ENCODE measurements at regions not wholly inside any gene's neighbourhood (a gene's known extent, or its start where the extent isn't known, plus 50 kb on each side); places are given as distances from the start of the nearest gene placed in this dataset.
"Not testable (repeated sequence)": the region's sequence is repeated elsewhere in the genome, so short reads cannot be mapped to it uniquely, and the experiment has no call there.

DNA sequence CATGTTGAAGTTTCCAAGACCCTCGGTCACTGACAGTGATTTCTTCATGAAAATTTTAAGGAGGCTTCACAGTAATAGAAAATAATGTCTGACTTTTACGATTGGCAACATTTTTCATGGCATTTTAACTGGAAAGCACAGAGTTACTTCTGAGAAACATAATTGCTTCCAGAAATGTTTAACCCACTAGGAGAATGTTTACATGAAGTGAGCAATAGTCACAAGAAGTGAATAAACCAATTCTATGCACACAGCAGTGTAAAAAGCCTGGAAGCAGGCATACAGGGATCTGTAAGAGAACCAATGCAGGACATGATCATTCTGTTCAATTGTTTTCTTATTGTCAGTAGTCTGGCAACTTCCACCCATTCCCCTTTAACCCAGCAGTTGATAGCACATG lies 316.2 kb upstream of the CXADR start:
- no peaks in the 10 kb centered on the region for H3K36me3 Mint-ChIP-seq
- H3K27ac Mint-ChIP-seq, result no peak overlapping the region
- Histone ChIP-seq H3K4me1 (ENCODE audit: control insufficient read depth in 1 of 2, extremely low read depth in 1 of 2, insufficient read depth in 2 of 2, low read length in 2 of 2) (no peaks in the 10 kb centered on the region), H3K4me3 (ENCODE audit: control insufficient read depth in 1 of 2, extremely low read depth in 1 of 2, low read length in 1 of 2) (no peak overlapping the region), H3K9me3 (no peaks in the 10 kb centered on the region), H3K36me3 (ENCODE audit: control insufficient read depth in 2 of 2, extremely low read depth in 1 of 2, insufficient read depth in 1 of 2, low read length in 1 of 2) (no peaks in the 10 kb centered on the region), H3K27ac (ENCODE audit: low read length) (no peak overlapping the region), H3K27me3 (replicated peaks in 1 of 2; ENCODE audit: control insufficient read depth in 2 of 2, extremely low read depth in 1 of 2, insufficient read depth in 2 of 2, low read length in 1 of 2) (no peaks in the 10 kb centered on the region)
- ATAC-seq (replicated peaks in 1 of 4), result no peak
- H3K4me1 Mint-ChIP-seq, result no peaks in the 10 kb centered on the region
- H3K9me3 Mint-ChIP-seq, result peaks cover 13 to 20% (median 14%) of the 10 kb centered on the region in 3 donors
- 86% methylated on average over 1 of the region's 2 CpGs for WGBS (ENCODE audit: insufficient coverage)
- H3K27me3 Mint-ChIP-seq, result no peaks in the 10 kb centered on the region
- H3K4me3 Mint-ChIP-seq, result no peak overlapping the region
- ChIA-PET POLR2A (no interaction called here), CTCF (no interaction called here)
- no peak for DNase-seq

DNA sequence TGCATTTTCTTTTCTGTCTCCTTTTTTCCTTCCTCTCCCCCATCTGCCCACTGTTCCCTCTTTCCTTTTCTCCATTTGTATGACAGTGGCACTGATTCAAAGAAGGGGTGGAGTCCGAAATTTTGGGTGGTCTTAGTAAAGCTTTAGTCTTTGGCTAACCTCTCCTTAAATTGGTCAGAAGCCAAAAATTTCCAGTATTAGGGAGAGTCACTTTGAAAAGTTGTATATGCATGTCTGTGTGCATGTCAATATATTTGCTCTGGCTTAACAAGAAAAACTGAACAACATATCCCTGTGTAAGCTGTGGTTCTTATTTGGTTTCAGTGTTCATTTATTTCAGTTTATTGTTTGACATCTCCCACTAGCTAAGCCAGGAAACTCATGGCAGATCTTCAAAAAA lies 314.8 kb upstream of the CXADR start:
- Histone ChIP-seq H3K36me3 (ENCODE audit: control insufficient read depth in 2 of 2, extremely low read depth in 1 of 2, insufficient read depth in 1 of 2, low read length in 1 of 2) (no peaks in the 10 kb centered on the region), H3K9me3 (no peaks in the 10 kb centered on the region), H3K4me3 (ENCODE audit: control insufficient read depth in 1 of 2, extremely low read depth in 1 of 2, low read length in 1 of 2) (no peak overlapping the region), H3K27me3 (replicated peaks in 1 of 2; ENCODE audit: control insufficient read depth in 2 of 2, extremely low read depth in 1 of 2, insufficient read depth in 2 of 2, low read length in 1 of 2) (no peaks in the 10 kb centered on the region), H3K27ac (ENCODE audit: low read length) (no peak overlapping the region), H3K4me1 (ENCODE audit: control insufficient read depth in 1 of 2, extremely low read depth in 1 of 2, insufficient read depth in 2 of 2, low read length in 2 of 2) (no peaks in the 10 kb centered on the region)
- no CpG with 5 or more reads among the region's 1 CpG for WGBS (ENCODE audit: insufficient coverage)
- CTCF ChIA-PET, result no interaction called here
- Mint-ChIP-seq H3K9me3 (peaks cover 13 to 17% (median 17%) of the 10 kb centered on the region in 3 donors), H3K36me3 (no peaks in the 10 kb centered on the region), H3K4me3 (no peak overlapping the region), H3K27ac (no peak overlapping the region), H3K27me3 (no peaks in the 10 kb centered on the region), H3K4me1 (no peaks in the 10 kb centered on the region)
- ATAC-seq (replicated peaks in 1 of 4), result no peak
- DNase-seq, result no peak
- POLR2A ChIA-PET, result no interaction called here

DNA sequence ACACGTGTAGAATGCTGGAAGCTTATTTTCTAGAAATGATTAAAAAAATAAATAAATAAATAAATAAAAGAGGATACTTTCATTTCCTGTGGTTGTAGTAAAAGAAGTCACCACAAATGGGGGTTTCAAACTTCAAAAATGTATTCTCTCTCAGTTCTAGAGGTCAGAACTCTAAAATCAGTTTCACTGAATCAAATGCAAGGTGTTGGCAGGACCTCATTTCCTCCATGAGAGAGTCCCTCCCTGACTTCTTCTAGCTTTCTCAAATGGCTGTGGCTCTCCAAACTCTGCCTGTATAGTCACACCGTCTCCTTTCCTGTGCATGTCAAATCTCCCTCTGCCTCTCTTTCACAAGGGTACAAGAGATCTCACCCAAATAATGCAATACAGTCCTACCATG lies 312.6 kb upstream of the CXADR start:
- CTCF ChIA-PET, result interaction anchor here in 1 of 2 donors (0.6 kb wide), 1 partner anchor 61 kb away, joined by 5 read pairs; no protein-coding TSS in a partner anchor
- no peaks in the 10 kb centered on the region for H3K9me3 ChIP-seq
- H3K27ac ChIP-seq (ENCODE audit: low read length), result no peak overlapping the region
- H3K4me3 ChIP-seq (ENCODE audit: control insufficient read depth in 1 of 2, extremely low read depth in 1 of 2, low read length in 1 of 2), result no peak overlapping the region
- no peaks in the 10 kb centered on the region for H3K27me3 ChIP-seq (replicated peaks in 1 of 2; ENCODE audit: control insufficient read depth in 2 of 2, extremely low read depth in 1 of 2, insufficient read depth in 2 of 2, low read length in 1 of 2)
- DNase-seq (no peak), ATAC-seq (replicated peaks in 1 of 4) (no peak)
- POLR2A ChIA-PET, result no interaction called here
- H3K4me1 Mint-ChIP-seq, result no peaks in the 10 kb centered on the region
- no peaks in the 10 kb centered on the region for H3K36me3 ChIP-seq (ENCODE audit: control insufficient read depth in 2 of 2, extremely low read depth in 1 of 2, insufficient read depth in 1 of 2, low read length in 1 of 2)
- peaks cover 0 to 23% (median 7%) of the 10 kb centered on the region in 3 donors for H3K9me3 Mint-ChIP-seq
- H3K36me3 Mint-ChIP-seq, result no peaks in the 10 kb centered on the region
- no peaks in the 10 kb centered on the region for H3K27me3 Mint-ChIP-seq
- no peak overlapping the region for H3K27ac Mint-ChIP-seq
- no peaks in the 10 kb centered on the region for H3K4me1 ChIP-seq (ENCODE audit: control insufficient read depth in 1 of 2, extremely low read depth in 1 of 2, insufficient read depth in 2 of 2, low read length in 2 of 2)
- no peak overlapping the region for H3K4me3 Mint-ChIP-seq
- WGBS (ENCODE audit: insufficient coverage), result 100% methylated on average over 1 of the region's 2 CpGs

DNA sequence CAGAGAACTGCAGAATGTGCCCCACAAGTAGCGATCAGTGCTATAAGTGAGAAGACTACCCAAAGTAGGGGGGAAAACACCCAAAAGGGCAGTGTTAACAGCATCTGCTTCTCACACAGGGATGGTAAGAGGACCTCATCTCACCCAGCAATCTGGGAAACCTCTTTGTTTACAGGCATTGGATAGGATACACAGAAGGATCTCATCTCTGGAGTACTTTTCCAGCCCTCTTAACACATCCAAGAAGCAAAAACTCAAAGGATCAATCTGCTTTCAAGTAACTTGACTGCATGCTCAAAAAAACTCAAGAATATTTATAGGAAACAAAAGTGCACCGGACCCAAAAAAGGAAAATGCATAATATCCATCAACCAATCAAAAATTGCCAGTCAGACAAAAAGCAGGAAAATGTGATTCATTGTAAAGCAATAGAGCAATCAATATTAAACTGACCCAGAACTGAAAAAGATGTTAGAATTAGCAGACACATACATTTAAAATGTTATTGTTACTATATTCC lies 311.0 kb upstream of the CXADR start:
- CTCF ChIA-PET, result no interaction called here
- H3K4me3 Mint-ChIP-seq, result no peak overlapping the region
- H3K27me3 Mint-ChIP-seq, result no peaks in the 10 kb centered on the region
- Histone ChIP-seq H3K27me3 (replicated peaks in 1 of 2; ENCODE audit: control insufficient read depth in 2 of 2, extremely low read depth in 1 of 2, insufficient read depth in 2 of 2, low read length in 1 of 2) (no peaks in the 10 kb centered on the region), H3K4me1 (ENCODE audit: control insufficient read depth in 1 of 2, extremely low read depth in 1 of 2, insufficient read depth in 2 of 2, low read length in 2 of 2) (no peaks in the 10 kb centered on the region), H3K27ac (ENCODE audit: low read length) (no peak overlapping the region), H3K36me3 (ENCODE audit: control insufficient read depth in 2 of 2, extremely low read depth in 1 of 2, insufficient read depth in 1 of 2, low read length in 1 of 2) (no peaks in the 10 kb centered on the region), H3K9me3 (no peaks in the 10 kb centered on the region), H3K4me3 (ENCODE audit: control insufficient read depth in 1 of 2, extremely low read depth in 1 of 2, low read length in 1 of 2) (no peak overlapping the region)
- DNase-seq (no peak), ATAC-seq (replicated peaks in 1 of 4) (no peak)
- no peak overlapping the region for H3K27ac Mint-ChIP-seq
- WGBS (ENCODE audit: insufficient coverage), result 100% methylated on average over 1 of the region's 2 CpGs
- POLR2A ChIA-PET, result no interaction called here
- no peaks in the 10 kb centered on the region for H3K36me3 Mint-ChIP-seq
- no peaks in the 10 kb centered on the region for H3K4me1 Mint-ChIP-seq
- H3K9me3 Mint-ChIP-seq, result peaks cover 0 to 21% (median 8%) of the 10 kb centered on the region in 3 donors

DNA sequence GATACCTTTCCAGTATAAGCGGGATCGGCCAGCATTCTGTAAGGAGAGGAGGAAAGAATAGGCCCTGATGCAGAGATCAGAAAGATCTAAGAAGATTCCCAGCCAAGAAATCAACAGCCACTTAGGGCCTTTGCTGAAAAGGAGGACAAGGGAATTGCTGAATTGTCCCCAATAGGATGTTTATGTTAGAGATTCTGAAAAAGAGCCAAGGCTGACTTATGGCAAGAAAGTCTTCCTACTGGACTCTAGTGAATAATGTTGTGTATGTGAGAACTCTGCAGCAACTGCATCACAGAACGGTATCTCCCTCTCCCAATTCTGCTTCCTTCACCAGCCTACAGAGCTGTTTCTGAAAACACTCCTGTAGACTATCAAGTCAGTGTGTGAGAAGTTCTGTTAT lies 298.0 kb upstream of the CXADR start:
- H3K9me3 ChIP-seq, result no peaks in the 10 kb centered on the region
- H3K27me3 ChIP-seq (replicated peaks in 1 of 2; ENCODE audit: control insufficient read depth in 2 of 2, extremely low read depth in 1 of 2, insufficient read depth in 2 of 2, low read length in 1 of 2), result no peaks in the 10 kb centered on the region
- DNase-seq (no peak), ATAC-seq (replicated peaks in 1 of 4) (no peak)
- Mint-ChIP-seq H3K4me3 (no peak overlapping the region), H3K9me3 (peaks cover 8 to 16% (median 10%) of the 10 kb centered on the region in 3 donors), H3K4me1 (no peaks in the 10 kb centered on the region), H3K27me3 (no peaks in the 10 kb centered on the region), H3K27ac (no peak overlapping the region), H3K36me3 (no peaks in the 10 kb centered on the region)
- no CpG with 5 or more reads among the region's 3 CpGs for WGBS (ENCODE audit: insufficient coverage)
- H3K4me1 ChIP-seq (ENCODE audit: control insufficient read depth in 1 of 2, extremely low read depth in 1 of 2, insufficient read depth in 2 of 2, low read length in 2 of 2), result no peaks in the 10 kb centered on the region
- POLR2A ChIA-PET, result no interaction called here
- no peaks in the 10 kb centered on the region for H3K36me3 ChIP-seq (ENCODE audit: control insufficient read depth in 2 of 2, extremely low read depth in 1 of 2, insufficient read depth in 1 of 2, low read length in 1 of 2)
- H3K27ac ChIP-seq (ENCODE audit: low read length), result no peak overlapping the region
- CTCF ChIA-PET, result no interaction called here
- no peak overlapping the region for H3K4me3 ChIP-seq (ENCODE audit: control insufficient read depth in 1 of 2, extremely low read depth in 1 of 2, low read length in 1 of 2)

DNA sequence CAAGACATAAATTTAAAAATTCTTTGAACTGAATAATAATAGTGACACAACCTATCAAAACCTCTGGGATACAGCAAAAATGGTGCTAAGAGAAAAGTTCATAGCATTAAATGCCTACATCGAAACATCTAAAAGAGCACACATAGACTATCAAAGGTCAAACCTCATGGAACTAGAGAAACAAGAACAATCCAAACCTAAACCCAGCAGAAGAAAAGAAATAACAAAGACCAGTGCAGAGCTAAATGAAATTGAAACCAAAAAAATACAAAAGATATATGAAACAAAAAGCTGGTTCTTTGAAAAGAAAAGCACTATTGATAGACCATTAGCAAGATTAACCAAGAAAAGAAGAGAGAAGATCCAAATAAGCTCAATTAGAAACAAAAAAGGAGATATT lies 293.8 kb upstream of the CXADR start:
- ATAC-seq (replicated peaks in 1 of 4); CTCF ChIA-PET; H3K9me3 ChIP-seq; H3K27me3 Mint-ChIP-seq; H3K4me3 Mint-ChIP-seq; H3K4me1 Mint-ChIP-seq; H3K4me3 ChIP-seq (ENCODE audit: control insufficient read depth in 1 of 2, extremely low read depth in 1 of 2, low read length in 1 of 2); H3K27ac ChIP-seq (ENCODE audit: low read length); H3K36me3 ChIP-seq (ENCODE audit: control insufficient read depth in 2 of 2, extremely low read depth in 1 of 2, insufficient read depth in 1 of 2, low read length in 1 of 2); H3K27ac Mint-ChIP-seq; POLR2A ChIA-PET; H3K4me1 ChIP-seq (ENCODE audit: control insufficient read depth in 1 of 2, extremely low read depth in 1 of 2, insufficient read depth in 2 of 2, low read length in 2 of 2); H3K9me3 Mint-ChIP-seq; H3K36me3 Mint-ChIP-seq; DNase-seq; H3K27me3 ChIP-seq (replicated peaks in 1 of 2; ENCODE audit: control insufficient read depth in 2 of 2, extremely low read depth in 1 of 2, insufficient read depth in 2 of 2, low read length in 1 of 2): not testable (repeated sequence)
- WGBS (ENCODE audit: insufficient coverage), result no CpG with 5 or more reads among the region's 1 CpG

DNA sequence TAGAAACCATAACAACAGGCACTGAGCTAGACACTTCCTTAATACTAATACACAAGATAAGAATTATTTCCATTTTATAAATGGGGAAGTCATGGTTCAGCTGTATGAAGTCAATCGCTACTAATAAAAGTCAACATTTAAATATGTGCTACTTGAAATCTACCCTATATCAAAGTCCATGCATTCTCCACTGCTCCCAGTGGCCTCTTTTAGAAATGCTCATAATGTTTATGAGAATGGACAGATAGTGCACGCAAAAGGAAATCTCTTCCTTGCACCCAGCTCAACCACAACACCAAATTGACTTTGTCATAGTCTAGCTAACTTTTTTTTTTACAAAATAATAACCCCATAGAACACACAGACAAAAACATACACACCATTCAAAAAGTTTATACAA lies 281.7 kb upstream of the CXADR start:
- Mint-ChIP-seq H3K9me3 (peaks cover 18 to 46% (median 25%) of the 10 kb centered on the region in 3 donors), H3K4me1 (no peaks in the 10 kb centered on the region), H3K4me3 (no peak overlapping the region), H3K36me3 (no peaks in the 10 kb centered on the region), H3K27ac (no peak overlapping the region), H3K27me3 (no peaks in the 10 kb centered on the region)
- Histone ChIP-seq H3K27ac (ENCODE audit: low read length) (no peak overlapping the region), H3K4me3 (ENCODE audit: control insufficient read depth in 1 of 2, extremely low read depth in 1 of 2, low read length in 1 of 2) (no peak overlapping the region), H3K9me3 (peaks cover 2% of the 10 kb centered on the region), H3K27me3 (replicated peaks in 1 of 2; ENCODE audit: control insufficient read depth in 2 of 2, extremely low read depth in 1 of 2, insufficient read depth in 2 of 2, low read length in 1 of 2) (no peaks in the 10 kb centered on the region), H3K36me3 (ENCODE audit: control insufficient read depth in 2 of 2, extremely low read depth in 1 of 2, insufficient read depth in 1 of 2, low read length in 1 of 2) (no peaks in the 10 kb centered on the region), H3K4me1 (ENCODE audit: control insufficient read depth in 1 of 2, extremely low read depth in 1 of 2, insufficient read depth in 2 of 2, low read length in 2 of 2) (no peaks in the 10 kb centered on the region)
- DNase-seq (no peak), ATAC-seq (replicated peaks in 1 of 4) (no peak)
- CTCF ChIA-PET, result no interaction called here
- no CpG with 5 or more reads among the region's 2 CpGs for WGBS (ENCODE audit: insufficient coverage)
- POLR2A ChIA-PET, result interaction anchor here in 1 of 2 donors (0.6 kb wide), 1 partner anchor 75 kb away, joined by 4 read pairs; no protein-coding TSS in a partner anchor

All from T-cell (primary cell).